Transverse colon (tissue), 4 donors: ENCODE measurements at regions not wholly inside any gene's neighbourhood (a gene's known extent, or its start where the extent isn't known, plus 50 kb on each side); places are given as distances from the start of the nearest gene placed in this dataset.

Experiments
- DNase-seq: peaks from one replicate; pipeline ENCODE4 v3.0.0-alpha.2; 2019
- H3K27ac ChIP-seq, 4 donors: fragments of 200-600 bp; sonication (generic); 2 replicates each; pipeline ENCODE4 v1.5.1; 2016 to 2018; ENCODE audit warnings: inconsistent platforms in 4 of 4
- H3K27me3 ChIP-seq: fragments of 200-600 bp; sonication (generic); 2 replicates; pipeline ENCODE4 v1.5.1; 2017; ENCODE audit warnings: inconsistent platforms
- H3K36me3 ChIP-seq, 4 donors: fragments of 200-600 bp; sonication (generic); 2 replicates each; pipeline ENCODE4 v1.5.1; 2017 to 2019; ENCODE audit warnings: inconsistent platforms in 4 of 4
- H3K4me1 ChIP-seq, 4 donors: fragments of 200-600 bp; sonication (generic); 2 replicates each; pipeline ENCODE4 v1.5.1; 2017 to 2020; ENCODE audit warnings: inconsistent platforms in 4 of 4
- H3K4me3 ChIP-seq, 4 donors: fragments of 200-600 bp; sonication (generic); 1 replicate in 1 of 4; 2 replicates in 3 of 4; pipeline versions ENCODE4 v1.5.1 to v1.6.1; 2017 to 2019; ENCODE audit warnings: inconsistent platforms in 4 of 4
- H3K9me3 ChIP-seq, 2 donors: fragments of 200-600 bp; sonication (generic); 2 replicates each; pipeline ENCODE4 v1.5.1; 2017 to 2019; ENCODE audit warnings: inconsistent platforms in 2 of 2
- EP300 ChIP-seq: sonication (generic); formaldehyde crosslinking; IDR thresholded peaks from one replicate; pipeline ENCODE4 v1.6.1; 2017; ENCODE audit warnings: antibody characterized with exemption, low read depth
- POLR2A ChIP-seq: fragments of 450-650 bp; IDR thresholded peaks from one replicate; pipeline ENCODE4 v1.6.1; 2016; ENCODE audit warnings: antibody characterized with exemption, mild to moderate bottlenecking, moderate library complexity
- POLR2AphosphoS5 ChIP-seq, 3 donors: sonication (generic); formaldehyde crosslinking; IDR thresholded peaks; one replicate each; pipeline ENCODE4 v1.6.1; 2016; ENCODE audit warnings: antibody characterized with exemption in 3 of 3
- WGBS, 2 donors: methylation state at CpG; one replicate each; pipeline ENCODE4 v1.1.5; 2018; ENCODE audit warnings: low coverage in 1 of 2; 5-methylcytosine and 5-hydroxymethylcytosine counted together
- in situ Hi-C, 4 donors: fragments of 200-750 bp; cut with MboI; loops; one replicate each; pipeline versions ENCODE4 v1.15.0 to v1.15.1; 2017; ENCODE audit warnings: low sequenced_read_pairs in 3 of 4, low pct_ligation_motif_present in 1 of 4, low pct_unique_long_range_greater_than_20kb in 1 of 4
- intact Hi-C: fragments of 100-400 bp; cut with DNase I; formaldehyde crosslinking; loops from one replicate; pipeline ENCODE4 v1.15.1; 2023; ENCODE audit warnings: low total_unique reads
- TF ChIP-seq, protein P1 (sequence below), 5 experiments: fragments of 200-600 bp in 3 of 5; fragments of 450-650 bp in 2 of 5; sonication (generic) in 3 of 5; IDR thresholded peaks; 1 replicate in 2 of 5; 2 replicates in 3 of 5; pipeline ENCODE4 v1.5.1; 2016 to 2017; ENCODE audit warnings: antibody characterized with exemption in 5 of 5, inconsistent platforms in 3 of 5, mild to moderate bottlenecking in 2 of 5, moderate library complexity in 1 of 5

DNA sequence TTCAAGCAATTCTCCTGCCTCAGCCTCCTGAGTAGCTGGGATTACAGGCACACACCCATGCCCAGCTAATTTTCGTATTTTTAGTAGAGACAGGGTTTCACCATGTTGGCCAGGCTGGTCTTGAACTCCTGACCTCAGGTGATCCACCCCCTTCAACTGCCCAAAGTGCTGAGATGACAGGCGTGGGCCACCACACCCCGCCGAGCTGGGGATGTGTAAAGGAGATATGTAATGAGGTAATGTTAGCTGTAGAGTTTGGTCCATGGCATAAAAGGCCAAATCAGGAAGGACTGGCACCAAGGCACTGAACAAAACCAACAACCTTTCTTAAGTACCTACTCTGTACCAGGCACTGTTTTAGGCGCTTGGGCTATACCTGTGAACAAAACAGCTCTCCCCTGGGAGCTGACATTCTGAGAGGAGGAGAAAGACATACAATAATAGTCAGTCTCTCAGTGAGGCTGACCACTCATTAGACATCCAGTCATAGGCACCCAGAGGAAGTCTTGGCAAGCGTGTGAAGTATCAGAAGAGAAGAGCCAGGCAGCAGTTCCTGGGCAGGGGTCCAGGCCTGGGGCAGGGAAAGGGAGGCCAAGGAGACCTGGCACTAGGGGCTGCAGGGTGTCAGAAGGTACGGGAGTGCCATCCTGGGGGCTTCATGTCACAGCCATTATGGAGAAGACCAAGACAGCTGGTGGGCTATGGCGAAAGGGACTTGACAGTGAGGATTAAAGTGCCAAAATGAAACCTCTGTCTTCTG lies 164.8 kb upstream of the DTNBP1 start:
- Histone ChIP-seq H3K36me3 (no peaks in the 10 kb centered on the region), H3K4me1 (no peaks in the 10 kb centered on the region), H3K27me3 (no peaks in the 10 kb centered on the region), H3K9me3 (no peaks in the 10 kb centered on the region), H3K4me3 (no peak overlapping the region), H3K27ac (no peak overlapping the region)
- 59 to 83% methylated on average over 5 to 8 of the region's 8 CpGs for WGBS, 2 donors
- in situ Hi-C loops: no loop called here
- no peak for DNase-seq
- TF ChIP-seq, protein P1, sequence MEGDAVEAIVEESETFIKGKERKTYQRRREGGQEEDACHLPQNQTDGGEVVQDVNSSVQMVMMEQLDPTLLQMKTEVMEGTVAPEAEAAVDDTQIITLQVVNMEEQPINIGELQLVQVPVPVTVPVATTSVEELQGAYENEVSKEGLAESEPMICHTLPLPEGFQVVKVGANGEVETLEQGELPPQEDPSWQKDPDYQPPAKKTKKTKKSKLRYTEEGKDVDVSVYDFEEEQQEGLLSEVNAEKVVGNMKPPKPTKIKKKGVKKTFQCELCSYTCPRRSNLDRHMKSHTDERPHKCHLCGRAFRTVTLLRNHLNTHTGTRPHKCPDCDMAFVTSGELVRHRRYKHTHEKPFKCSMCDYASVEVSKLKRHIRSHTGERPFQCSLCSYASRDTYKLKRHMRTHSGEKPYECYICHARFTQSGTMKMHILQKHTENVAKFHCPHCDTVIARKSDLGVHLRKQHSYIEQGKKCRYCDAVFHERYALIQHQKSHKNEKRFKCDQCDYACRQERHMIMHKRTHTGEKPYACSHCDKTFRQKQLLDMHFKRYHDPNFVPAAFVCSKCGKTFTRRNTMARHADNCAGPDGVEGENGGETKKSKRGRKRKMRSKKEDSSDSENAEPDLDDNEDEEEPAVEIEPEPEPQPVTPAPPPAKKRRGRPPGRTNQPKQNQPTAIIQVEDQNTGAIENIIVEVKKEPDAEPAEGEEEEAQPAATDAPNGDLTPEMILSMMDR (IDR thresholded peaks at IDR 0.05): no peak
- TF ChIP-seq POLR2A: no peak
- intact Hi-C loops: no loop called here

DNA sequence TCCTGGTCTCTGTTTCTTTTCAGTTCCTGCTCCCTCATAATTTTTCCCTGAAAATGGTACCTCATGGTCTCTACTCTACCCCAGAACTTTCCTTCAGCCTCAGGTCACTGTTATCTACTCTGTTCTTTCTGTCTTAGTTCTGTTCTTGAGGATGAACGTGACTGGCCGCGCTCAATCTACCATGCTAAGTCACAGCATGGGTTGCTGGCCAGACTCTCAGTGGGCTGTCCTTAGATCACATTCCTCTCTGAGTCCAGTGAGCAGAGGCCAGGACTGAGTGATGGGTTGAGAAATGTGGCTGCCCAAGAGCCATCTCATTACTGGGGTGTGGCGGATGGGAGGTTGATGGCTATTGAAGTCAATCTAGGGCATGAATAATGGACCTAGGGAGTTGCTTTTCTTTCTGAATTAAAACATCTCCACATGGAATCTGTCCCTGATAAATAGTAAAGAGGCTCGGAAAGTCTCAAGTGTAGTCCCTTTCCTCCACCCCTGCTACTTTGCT lies 164.0 kb upstream of the DTNBP1 start:
- no peaks in the 10 kb centered on the region for H3K9me3 ChIP-seq
- no peaks in the 10 kb centered on the region for H3K4me1 ChIP-seq
- WGBS, 2 donors: 98 to 100% methylated on average over 2 to 5 of the region's 5 CpGs
- DNase-seq: no peak
- intact Hi-C loops (no loop called here), in situ Hi-C loops (no loop called here)
- H3K36me3 ChIP-seq: no peaks in the 10 kb centered on the region
- H3K4me3 ChIP-seq: no peak overlapping the region
- H3K27me3 ChIP-seq: no peaks in the 10 kb centered on the region
- H3K27ac ChIP-seq: no peak overlapping the region
- TF ChIP-seq POLR2AphosphoS5 (IDR thresholded peaks at IDR 0.05) (no peak), POLR2A (no peak), EP300 (no peak)
- TF ChIP-seq, protein P1 (IDR thresholded peaks at IDR 0.05): no peak

DNA sequence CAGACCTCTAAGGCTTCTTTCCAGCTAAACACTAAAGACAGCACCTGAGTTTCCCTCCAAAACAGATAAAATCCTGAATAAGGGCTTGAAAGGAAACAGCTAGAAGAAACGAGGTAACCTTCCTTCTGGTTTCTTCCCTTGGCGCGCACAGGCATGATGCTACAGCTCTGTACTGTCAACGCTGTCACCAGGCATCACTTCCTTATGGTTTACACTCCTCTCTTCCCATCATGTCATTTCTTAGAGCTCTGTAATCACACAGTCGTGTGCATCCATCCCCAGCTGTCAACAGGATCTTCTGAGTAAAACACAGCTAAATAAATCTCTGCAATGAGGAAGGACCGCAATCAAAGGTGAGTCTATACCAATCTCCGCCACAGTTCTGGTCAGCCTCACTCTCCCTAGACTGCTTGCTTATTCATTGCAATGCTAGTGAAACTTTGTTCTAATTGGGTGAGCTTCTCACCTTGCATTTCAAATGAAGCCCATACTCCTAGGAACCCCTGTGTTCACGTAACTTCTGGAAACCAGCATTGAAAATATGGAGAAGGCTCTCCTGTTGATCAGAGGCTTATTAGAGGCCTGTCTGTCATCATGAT lies 162.6 kb upstream of the DTNBP1 start:
- TF ChIP-seq POLR2AphosphoS5 (IDR thresholded peaks at IDR 0.05): no peak
- no peak for TF ChIP-seq POLR2A
- TF ChIP-seq, protein P1 (IDR thresholded peaks at IDR 0.05): no peak
- TF ChIP-seq EP300: no peak
- in situ Hi-C loops: no loop called here
- Histone ChIP-seq H3K27me3 (no peaks in the 10 kb centered on the region), H3K4me1 (no peaks in the 10 kb centered on the region), H3K9me3 (no peaks in the 10 kb centered on the region), H3K36me3 (no peaks in the 10 kb centered on the region), H3K27ac (no peak overlapping the region), H3K4me3 (no peak overlapping the region)
- intact Hi-C loops: no loop called here
- WGBS, 2 donors: 88% methylated on average over 8 of the region's 8 CpGs
- DNase-seq: no peak

DNA sequence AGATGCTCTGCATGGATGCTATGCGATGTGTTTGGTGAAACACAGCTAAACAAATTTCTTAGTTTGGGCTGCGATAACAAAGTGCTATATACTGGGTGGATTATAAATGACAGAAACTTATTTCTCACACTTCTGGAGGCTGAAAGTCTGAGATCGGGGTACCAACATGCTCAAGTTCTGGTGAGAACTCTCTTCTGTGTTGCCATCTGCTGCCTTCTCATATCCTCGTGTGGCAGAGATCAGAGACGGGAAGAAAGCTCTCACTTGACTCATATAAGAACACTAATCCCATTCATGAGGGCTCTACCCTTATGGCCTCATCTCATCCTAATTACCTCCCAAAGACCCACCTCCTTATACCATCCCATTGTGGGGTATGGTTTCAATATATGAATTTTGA lies 162.0 kb upstream of the DTNBP1 start:
- no peaks in the 10 kb centered on the region for H3K4me1 ChIP-seq
- no peaks in the 10 kb centered on the region for H3K9me3 ChIP-seq
- no peaks in the 10 kb centered on the region for H3K36me3 ChIP-seq
- no peaks in the 10 kb centered on the region for H3K27me3 ChIP-seq
- no peak overlapping the region for H3K4me3 ChIP-seq
- intact Hi-C loops: no loop called here
- DNase-seq: no peak
- no peak for TF ChIP-seq POLR2A
- TF ChIP-seq, protein P1 (IDR thresholded peaks at IDR 0.05): no peak
- TF ChIP-seq EP300: no peak
- no peak for TF ChIP-seq POLR2AphosphoS5 (IDR thresholded peaks at IDR 0.05)
- H3K27ac ChIP-seq: no peak overlapping the region
- in situ Hi-C loops: no loop called here
- WGBS, 2 donors: 90 to 91% methylated on average over 5 of the region's 5 CpGs
